ENCODE measurements at regions not wholly inside any gene's neighbourhood (a gene's known extent, or its start where the extent isn't known, plus 50 kb on each side); places are given as distances from the start of the nearest gene placed in this dataset.

DNA sequence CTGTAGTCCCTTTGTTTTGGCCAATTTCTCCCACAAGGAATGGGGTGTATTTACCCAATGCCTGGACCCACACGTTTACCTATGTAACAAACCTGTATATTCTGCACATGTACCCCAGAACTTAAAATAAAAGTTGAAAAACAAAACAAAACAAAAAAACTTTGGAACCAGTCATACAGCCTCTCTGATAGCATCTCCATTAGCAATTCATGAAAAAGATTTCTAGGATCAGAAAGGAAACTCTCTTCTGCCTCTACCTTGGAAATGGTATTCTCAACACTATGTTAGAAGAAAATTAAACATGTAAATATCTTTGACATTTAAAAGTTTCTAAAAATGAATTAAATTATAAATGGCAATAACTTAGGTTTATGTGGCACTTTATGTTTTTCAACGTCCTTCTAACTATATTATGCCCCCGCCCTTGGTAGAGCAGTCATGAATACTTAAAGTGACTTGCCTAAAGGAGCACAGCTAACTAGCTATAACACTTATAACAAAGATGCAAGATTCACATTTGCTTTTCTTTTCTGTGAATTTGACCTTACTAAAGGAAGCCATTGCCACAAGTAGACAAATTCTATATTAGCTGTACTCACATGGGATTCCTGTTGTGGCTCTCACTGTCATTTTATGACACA, 147.5 kb upstream of the FKBP1C start:
- H3K9me3 ChIP-seq (ENCODE audit: insufficient read depth in 2 of 2, low read depth in 1 of 2, low read length in 1 of 2), result peaks cover 9 to 15% of the 10 kb centered on the region in 2 experiments
- H2AK5ac ChIP-seq (ENCODE audit: low read depth, low read length), result no peak overlapping the region
- H2AFZ ChIP-seq (ENCODE audit: low read length), result no peak overlapping the region
- H3K27ac ChIP-seq (ENCODE audit: low read depth, low read length), result no peak overlapping the region
- H2BK120ac ChIP-seq (replicated peaks; ENCODE audit: low read depth, low read length), result no peak overlapping the region
- H2BK15ac ChIP-seq (ENCODE audit: low read length), result no peak overlapping the region
- no peaks in the 10 kb centered on the region for H3K79me2 ChIP-seq (ENCODE audit: control insufficient read depth in 1 of 2, insufficient read depth in 2 of 2, low read length in 2 of 2)
- H3K79me1 ChIP-seq (ENCODE audit: low read depth, low read length), result no peaks in the 10 kb centered on the region
- H3K4me2 ChIP-seq (ENCODE audit: insufficient read depth in 1 of 2, low read depth in 2 of 2, low read length in 2 of 2), result no peak overlapping the region
- H3K18ac ChIP-seq (ENCODE audit: extremely low read depth, low read length), result no peak overlapping the region
- H2BK5ac ChIP-seq (ENCODE audit: low read depth, low read length), result no peak overlapping the region
- H4K91ac ChIP-seq (replicated peaks; ENCODE audit: insufficient read length, low read length), result no peak overlapping the region
- H4K8ac ChIP-seq (ENCODE audit: extremely low read depth, insufficient read depth, low read length), result no peak overlapping the region
- ChIA-PET POLR2A (ENCODE audit: partially characterized antibody) (no interaction called here), CTCF (ENCODE audit: partially characterized antibody) (interaction anchor here (1.8 kb wide), 1 partner anchor 57 kb away, joined by 4 read pairs; no protein-coding TSS in a partner anchor)
- no peak overlapping the region for H3K4ac ChIP-seq (replicated peaks; ENCODE audit: insufficient read length, low read depth, low read length)
- DNase-seq (ENCODE audit: low read depth in 1 of 2, low spot score in 2 of 2) (no peak), FAIRE-seq (no peak)
- H3K23ac ChIP-seq (ENCODE audit: insufficient read length), result no peak overlapping the region
- no peaks in the 10 kb centered on the region for H3K27me3 ChIP-seq (replicated peaks in 1 of 4; ENCODE audit: control insufficient read depth in 3 of 4, extremely low read depth in 1 of 4, insufficient read depth in 3 of 4, low read length in 3 of 4)
- no peak overlapping the region for H2BK12ac ChIP-seq (ENCODE audit: low read depth, low read length)
- 90% methylated on average over 3 of the region's 3 CpGs; no CpG with 5 or more reads in 1 of the 2 experiments for WGBS, 2 experiments (ENCODE audit: extremely low coverage in 1 of 2, insufficient coverage in 1 of 2, insufficient read length in 1 of 2, insufficient replicate concordance in 2 of 2, low coverage in 1 of 2, low lambda C conversion rate in 2 of 2, missing lambda C conversion rate in 1 of 2)
- no peak overlapping the region for H2BK20ac ChIP-seq (ENCODE audit: low read length)
- no peaks in the 10 kb centered on the region for H3K4me1 ChIP-seq (replicated peaks in 1 of 4; ENCODE audit: control insufficient read depth in 3 of 4, insufficient read depth in 4 of 4, low read length in 3 of 4)
- no peak overlapping the region for H3K14ac ChIP-seq (ENCODE audit: insufficient read length)
- H3K36me3 ChIP-seq (ENCODE audit: control insufficient read depth in 2 of 4, insufficient read depth in 4 of 4, low read length in 3 of 4), result no peaks in the 10 kb centered on the region
- H4K20me1 ChIP-seq (replicated peaks in 1 of 2; ENCODE audit: control insufficient read depth in 1 of 2, insufficient read depth in 2 of 2, low read length in 2 of 2), result no peaks in the 10 kb centered on the region
- no peak overlapping the region for H3K4me3 ChIP-seq (ENCODE audit: extremely low read depth in 1 of 4, insufficient read depth in 2 of 4, low read depth in 3 of 4, low read length in 4 of 4)
- H3K23me2 ChIP-seq (ENCODE audit: low read depth, low read length), result peaks cover 2% of the 10 kb centered on the region; the same call in 1 of the 2 replicates
- H3K9ac ChIP-seq (replicated peaks in 1 of 4; ENCODE audit: extremely low read depth in 1 of 4, low read depth in 3 of 4, low read length in 3 of 4), result no peak overlapping the region
- H4K5ac ChIP-seq (ENCODE audit: insufficient read length, low read depth, low read length), result no peak overlapping the region
- TF ChIP-seq SRF (IDR thresholded peaks at IDR 0.05; ENCODE audit: low read depth, low read length) (no peak), TAF7 (optimal IDR thresholded peaks at IDR 0.05; ENCODE audit: borderline replicate concordance, low read depth, low read length) (no peak), TBP (IDR thresholded peaks at IDR 0.05; ENCODE audit: low read depth, low read length) (no peak)
- TF ChIP-seq, protein P1, sequence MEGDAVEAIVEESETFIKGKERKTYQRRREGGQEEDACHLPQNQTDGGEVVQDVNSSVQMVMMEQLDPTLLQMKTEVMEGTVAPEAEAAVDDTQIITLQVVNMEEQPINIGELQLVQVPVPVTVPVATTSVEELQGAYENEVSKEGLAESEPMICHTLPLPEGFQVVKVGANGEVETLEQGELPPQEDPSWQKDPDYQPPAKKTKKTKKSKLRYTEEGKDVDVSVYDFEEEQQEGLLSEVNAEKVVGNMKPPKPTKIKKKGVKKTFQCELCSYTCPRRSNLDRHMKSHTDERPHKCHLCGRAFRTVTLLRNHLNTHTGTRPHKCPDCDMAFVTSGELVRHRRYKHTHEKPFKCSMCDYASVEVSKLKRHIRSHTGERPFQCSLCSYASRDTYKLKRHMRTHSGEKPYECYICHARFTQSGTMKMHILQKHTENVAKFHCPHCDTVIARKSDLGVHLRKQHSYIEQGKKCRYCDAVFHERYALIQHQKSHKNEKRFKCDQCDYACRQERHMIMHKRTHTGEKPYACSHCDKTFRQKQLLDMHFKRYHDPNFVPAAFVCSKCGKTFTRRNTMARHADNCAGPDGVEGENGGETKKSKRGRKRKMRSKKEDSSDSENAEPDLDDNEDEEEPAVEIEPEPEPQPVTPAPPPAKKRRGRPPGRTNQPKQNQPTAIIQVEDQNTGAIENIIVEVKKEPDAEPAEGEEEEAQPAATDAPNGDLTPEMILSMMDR (IDR thresholded peaks at IDR 0.05; ENCODE audit: control extremely low read depth in 1 of 3, insufficient read depth in 1 of 3, low read depth in 1 of 3, low read length in 3 of 3), result no peak
- no peak overlapping the region for H3K56ac ChIP-seq (replicated peaks; ENCODE audit: insufficient read length, low read depth, low read length)
